NB4 (cell line): ENCODE measurements at regions not wholly inside any gene's neighbourhood (a gene's known extent, or its start where the extent isn't known, plus 50 kb on each side); places are given as distances from the start of the nearest gene placed in this dataset.
"Not testable (repeated sequence)": the region's sequence is repeated elsewhere in the genome, so short reads cannot be mapped to it uniquely, and the experiment has no call there.

ENCODE experiments used
- DNase-seq: peaks from one replicate; pipeline ENCODE4 v3.0.0; 2010; ENCODE audit warnings: low read depth
- H3K4me3 ChIP-seq: one replicate; pipeline ENCODE4 v1.5.1; 2011; ENCODE audit warnings: mild to moderate bottlenecking, low read depth, low read length, moderate library complexity
- MYC ChIP-seq: IDR thresholded peaks from 2 replicates; pipeline ENCODE4 v1.6.1; 2011; ENCODE audit warnings: low read depth, low read length
- POLR2A ChIP-seq: IDR thresholded peaks from 2 replicates; pipeline ENCODE4 v1.6.1; 2011; ENCODE audit warnings: mild to moderate bottlenecking; ENCODE audit not compliant: insufficient read length; ENCODE audit errors: extremely low read depth
- TF ChIP-seq, protein P1 (sequence below): IDR thresholded peaks from 2 replicates; pipeline ENCODE4 v1.6.1; 2011; ENCODE audit warnings: low read depth, low read length
- TF ChIP-seq, protein P2 (sequence below): IDR thresholded peaks from one replicate; pipeline ENCODE4 v1.5.1; 2012; ENCODE audit warnings: low read depth, low read length

GRCh38 chr13:79187917-79188690 lies 218.0 kb downstream of the RBM26 start:
- DNase-seq = no peak
- H3K4me3 ChIP-seq = no peak overlapping the region
- no peak for TF ChIP-seq POLR2A
- TF ChIP-seq, protein P1, sequence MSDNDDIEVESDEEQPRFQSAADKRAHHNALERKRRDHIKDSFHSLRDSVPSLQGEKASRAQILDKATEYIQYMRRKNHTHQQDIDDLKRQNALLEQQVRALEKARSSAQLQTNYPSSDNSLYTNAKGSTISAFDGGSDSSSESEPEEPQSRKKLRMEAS = no peak

GRCh38 chr13:79185580-79185979 lies 220.5 kb downstream of the RBM26 start:
- DNase-seq = peak; percentile 13
- no peak for TF ChIP-seq MYC
- TF ChIP-seq, protein P2, sequence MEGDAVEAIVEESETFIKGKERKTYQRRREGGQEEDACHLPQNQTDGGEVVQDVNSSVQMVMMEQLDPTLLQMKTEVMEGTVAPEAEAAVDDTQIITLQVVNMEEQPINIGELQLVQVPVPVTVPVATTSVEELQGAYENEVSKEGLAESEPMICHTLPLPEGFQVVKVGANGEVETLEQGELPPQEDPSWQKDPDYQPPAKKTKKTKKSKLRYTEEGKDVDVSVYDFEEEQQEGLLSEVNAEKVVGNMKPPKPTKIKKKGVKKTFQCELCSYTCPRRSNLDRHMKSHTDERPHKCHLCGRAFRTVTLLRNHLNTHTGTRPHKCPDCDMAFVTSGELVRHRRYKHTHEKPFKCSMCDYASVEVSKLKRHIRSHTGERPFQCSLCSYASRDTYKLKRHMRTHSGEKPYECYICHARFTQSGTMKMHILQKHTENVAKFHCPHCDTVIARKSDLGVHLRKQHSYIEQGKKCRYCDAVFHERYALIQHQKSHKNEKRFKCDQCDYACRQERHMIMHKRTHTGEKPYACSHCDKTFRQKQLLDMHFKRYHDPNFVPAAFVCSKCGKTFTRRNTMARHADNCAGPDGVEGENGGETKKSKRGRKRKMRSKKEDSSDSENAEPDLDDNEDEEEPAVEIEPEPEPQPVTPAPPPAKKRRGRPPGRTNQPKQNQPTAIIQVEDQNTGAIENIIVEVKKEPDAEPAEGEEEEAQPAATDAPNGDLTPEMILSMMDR = no peak
- no peak for TF ChIP-seq POLR2A
- TF ChIP-seq, protein P1 = no peak
- no peak overlapping the region for H3K4me3 ChIP-seq

- no peak overlapping the region for H3K4me3 ChIP-seq
- no peak for DNase-seq
- TF ChIP-seq POLR2A = no peak
- TF ChIP-seq MYC = no peak
- TF ChIP-seq, protein P1 = no peak
- TF ChIP-seq, protein P2 = no peak
Measured at GRCh38 chr13:79183231-79183630, 222.8 kb downstream of the RBM26 start.

DNA sequence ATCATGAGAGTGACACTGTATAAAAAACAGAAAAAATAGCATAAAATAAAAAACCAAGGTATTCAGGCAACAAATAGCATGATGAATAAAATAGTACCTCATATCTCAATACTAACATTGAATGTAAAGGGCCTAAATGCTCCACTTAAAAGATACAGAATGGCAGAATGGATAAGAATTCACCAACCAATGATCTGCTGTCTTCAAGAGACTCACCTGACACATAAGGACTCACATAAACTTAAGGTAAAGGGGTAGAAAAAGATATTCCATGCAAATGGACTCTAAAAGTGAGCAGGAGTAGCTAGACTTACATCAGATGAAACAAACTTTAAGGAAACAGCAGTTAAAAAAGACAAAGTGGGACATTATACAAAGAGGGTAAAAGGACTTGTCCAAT lies 232.4 kb downstream of the RBM26 start:
- not testable (repeated sequence) for DNase-seq, H3K4me3 ChIP-seq

GRCh38 chr13:79172924-79173323 lies 233.1 kb downstream of the RBM26 start:
- DNase-seq, H3K4me3 ChIP-seq: not testable (repeated sequence)

GRCh38 chr13:79171141-79172061 lies 234.7 kb downstream of the RBM26 start:
- H3K4me3 ChIP-seq = no peak overlapping the region
- no peak for TF ChIP-seq MYC
- TF ChIP-seq POLR2A = no peak
- TF ChIP-seq, protein P2 = no peak
- TF ChIP-seq, protein P1 = no peak
- no peak for DNase-seq

GRCh38 chr13:79160818-79161217 lies 245.2 kb downstream of the RBM26 start:
- no peak overlapping the region for H3K4me3 ChIP-seq
- TF ChIP-seq, protein P1 = no peak
- TF ChIP-seq, protein P2 = no peak
- no peak for TF ChIP-seq POLR2A
- TF ChIP-seq MYC = no peak
- no peak for DNase-seq
